ENCODE measurements at regions not wholly inside any gene's neighbourhood (a gene's known extent, or its start where the extent isn't known, plus 50 kb on each side); places are given as distances from the start of the nearest gene placed in this dataset.

- no peak for DNase-seq (ENCODE audit: low read depth)
- no peak for TF ChIP-seq CTCF (IDR thresholded peaks at IDR 0.05; ENCODE audit: control insufficient read depth, insufficient read depth, low read depth, low read length, missing control alignments)
Measured at GRCh38 chr2:172372436-172372835, 55.0 kb upstream of the ITGA6 start.

GRCh38 chr2:172373076-172373475, 54.3 kb upstream of the ITGA6 start:
- no peak overlapping the region for H3K4me3 ChIP-seq (ENCODE audit: control insufficient read depth, low read depth, low read length)
- no peak for TF ChIP-seq CTCF (IDR thresholded peaks at IDR 0.05; ENCODE audit: control insufficient read depth, insufficient read depth, low read depth, low read length, missing control alignments)
- no peak for DNase-seq (ENCODE audit: low read depth)

More at GRCh38 chr2:172372436-172372835, 55.0 kb upstream of the ITGA6 start:
- H3K4me3 ChIP-seq (ENCODE audit: control insufficient read depth, low read depth, low read length), result no peak overlapping the region

- no peak for TF ChIP-seq CTCF (IDR thresholded peaks at IDR 0.05; ENCODE audit: control insufficient read depth, insufficient read depth, low read depth, low read length, missing control alignments)
- no peak overlapping the region for H3K4me3 ChIP-seq (ENCODE audit: control insufficient read depth, low read depth, low read length)
- peak; percentile 13 for DNase-seq (ENCODE audit: low read depth)
Measured at GRCh38 chr2:172373766-172374165, 53.6 kb upstream of the ITGA6 start.

- H3K4me3 ChIP-seq (ENCODE audit: control insufficient read depth, low read depth, low read length), result no peak overlapping the region
- no peak for DNase-seq (ENCODE audit: low read depth)
- no peak for TF ChIP-seq CTCF (IDR thresholded peaks at IDR 0.05; ENCODE audit: control insufficient read depth, insufficient read depth, low read depth, low read length, missing control alignments)
Measured at GRCh38 chr2:172374318-172375240, 52.8 kb upstream of the ITGA6 start.

- H3K4me3 ChIP-seq (ENCODE audit: control insufficient read depth, low read depth, low read length), result no peak overlapping the region
- no peak for DNase-seq (ENCODE audit: low read depth)
- TF ChIP-seq CTCF (IDR thresholded peaks at IDR 0.05; ENCODE audit: control insufficient read depth, insufficient read depth, low read depth, low read length, missing control alignments), result no peak
Measured at GRCh38 chr2:172375251-172375650, 52.1 kb upstream of the ITGA6 start.

GRCh38 chr2:172376016-172376415, 51.4 kb upstream of the ITGA6 start:
- H3K4me3 ChIP-seq (ENCODE audit: control insufficient read depth, low read depth, low read length), result no peak overlapping the region
- no peak for TF ChIP-seq CTCF (IDR thresholded peaks at IDR 0.05; ENCODE audit: control insufficient read depth, insufficient read depth, low read depth, low read length, missing control alignments)
- DNase-seq (ENCODE audit: low read depth), result no peak
